IMR-90 (cell line): ENCODE measurements at regions not wholly inside any gene's neighbourhood (a gene's known extent, or its start where the extent isn't known, plus 50 kb on each side); places are given as distances from the start of the nearest gene placed in this dataset.

ENCODE experiments used
- ATAC-seq: fragments of 200-7000 bp; cut with Tn5 transposase; 2 replicates; pipeline ENCODE4 v1.9.1; 2020; ENCODE audit warnings: low read depth, mild to moderate bottlenecking, moderate library complexity
- BruUV-seq: library from RNA; stranded (reverse); fragments of 400-500 nt; replicated peaks from 2 replicates; lab custom pipeline; 2021; lab: Mats Ljungman, UMichigan
- CTCF ChIA-PET: fragments of 300-600 bp; formaldehyde crosslinking; extraction: SDS; loops from one replicate; lab custom pipeline; 2021; ENCODE audit warnings: antibody characterized with exemption; lab: Yijun Ruan, JAX
- POLR2A ChIA-PET: fragments of 300-600 bp; sonication (Branson Sonifier 250); formaldehyde crosslinking; loops from one replicate; lab custom pipeline; 2022; ENCODE audit warnings: antibody characterized with exemption; ENCODE audit not compliant: unreplicated experiment; lab: Charles Lee
- DNase-seq: peaks from one replicate; pipeline ENCODE4 v3.0.0; 2013
- H2AFZ ChIP-seq: replicated peaks from 2 replicates; pipeline ENCODE3; 2013; ENCODE audit warnings: low read length, mild to moderate bottlenecking; ENCODE audit not compliant: poor library complexity
- H2AK5ac ChIP-seq: 2 replicates; pipeline ENCODE4 v1.6.1; 2013; ENCODE audit warnings: low read depth, low read length, inconsistent platforms
- H2AK9ac ChIP-seq: replicated peaks from 2 replicates; pipeline ENCODE3; 2013; ENCODE audit warnings: mild to moderate bottlenecking, low read depth, low read length, moderate library complexity; ENCODE audit not compliant: poor library complexity
- H2BK120ac ChIP-seq: 2 replicates; pipeline ENCODE4 v1.6.1; 2013; ENCODE audit warnings: low read depth, low read length, inconsistent platforms
- H2BK15ac ChIP-seq: 3 replicates; pipeline ENCODE4 v1.6.1; 2013; ENCODE audit warnings: low read depth, low read length, inconsistent platforms
- H2BK20ac ChIP-seq: 2 replicates; pipeline ENCODE4 v1.6.1; 2013; ENCODE audit warnings: low read depth, mild to moderate bottlenecking, inconsistent platforms, low read length, moderate library complexity
- H2BK5ac ChIP-seq: 2 replicates; pipeline ENCODE4 v1.6.1; 2013; ENCODE audit warnings: mild to moderate bottlenecking, low read depth, low read length, inconsistent platforms; ENCODE audit not compliant: poor library complexity, severe bottlenecking
- H3K14ac ChIP-seq: replicated peaks from 2 replicates; pipeline ENCODE4 v1.6.1; 2013; ENCODE audit warnings: low read depth, low read length, inconsistent platforms
- H3K18ac ChIP-seq: 2 replicates; pipeline ENCODE4 v1.6.1; 2013; ENCODE audit warnings: low read depth, low read length, control low read depth
- H3K23ac ChIP-seq: 2 replicates; pipeline ENCODE4 v1.6.1; 2013; ENCODE audit warnings: low read depth, low read length, inconsistent platforms
- H3K27ac ChIP-seq: 2 replicates; pipeline ENCODE4 v1.5.1; 2013; ENCODE audit warnings: mild to moderate bottlenecking, control low read depth, low read length; ENCODE audit not compliant: insufficient read depth
- H3K27me3 ChIP-seq: 2 replicates; pipeline ENCODE4 v1.6.1; 2013; ENCODE audit warnings: low read length; ENCODE audit not compliant: control insufficient read depth, insufficient read depth
- H3K36me3 ChIP-seq: 2 replicates; pipeline ENCODE4 v1.6.1; 2013; ENCODE audit warnings: low read length, mixed read lengths; ENCODE audit not compliant: control insufficient read depth, insufficient read depth
- H3K4ac ChIP-seq: 2 replicates; pipeline ENCODE4 v1.6.1; 2013; ENCODE audit warnings: low read depth, low read length, inconsistent platforms
- H3K4me1 ChIP-seq: 2 replicates; pipeline ENCODE4 v1.6.1; 2013; ENCODE audit warnings: low read length, mixed read lengths; ENCODE audit not compliant: control insufficient read depth, insufficient read depth
- H3K4me2 ChIP-seq: 2 replicates; pipeline ENCODE4 v1.6.1; 2013; ENCODE audit warnings: low read depth, mild to moderate bottlenecking, control low read depth, low read length, moderate library complexity
- H3K4me3 ChIP-seq: 2 replicates; pipeline ENCODE4 v1.5.1; 2013; ENCODE audit warnings: low read depth, mild to moderate bottlenecking, control low read depth, low read length, moderate library complexity; ENCODE audit not compliant: insufficient read depth
- H3K56ac ChIP-seq: 2 replicates; pipeline ENCODE4 v1.6.1; 2013; ENCODE audit warnings: low read length, inconsistent platforms; ENCODE audit not compliant: insufficient read depth; ENCODE audit errors: extremely low read depth
- H3K79me1 ChIP-seq, 2 experiments: 2 replicates each; pipeline ENCODE4 v1.6.1; 2013; ENCODE audit warnings: low read length in 2 of 2, inconsistent platforms in 1 of 2, low read depth in 1 of 2
- H3K9ac ChIP-seq: 2 replicates; pipeline ENCODE4 v1.6.1; 2013; ENCODE audit warnings: low read depth, low read length, control low read depth
- H3K9me1 ChIP-seq: 2 replicates; pipeline ENCODE4 v1.6.1; 2013; ENCODE audit warnings: low read length, inconsistent platforms; ENCODE audit not compliant: insufficient read depth
- H3K9me3 ChIP-seq: 2 replicates; pipeline ENCODE4 v1.6.1; 2013; ENCODE audit warnings: low read length; ENCODE audit not compliant: control insufficient read depth, insufficient read depth
- H4K20me1 ChIP-seq: 2 replicates; pipeline ENCODE4 v1.6.1; 2013; ENCODE audit warnings: low read length, inconsistent platforms; ENCODE audit not compliant: insufficient read depth
- H4K5ac ChIP-seq: 2 replicates; pipeline ENCODE4 v1.6.1; 2013; ENCODE audit warnings: mild to moderate bottlenecking, low read depth, low read length, control low read depth
- H4K8ac ChIP-seq, 2 experiments: 2 replicates each; pipeline ENCODE4 v1.6.1; 2013; ENCODE audit warnings: low read depth in 2 of 2, low read length in 2 of 2, control low read depth in 1 of 2, inconsistent platforms in 1 of 2
- H4K91ac ChIP-seq: 2 replicates; pipeline ENCODE4 v1.6.1; 2013; ENCODE audit warnings: low read depth, low read length, inconsistent platforms; ENCODE audit not compliant: insufficient read depth
- BHLHE40 ChIP-seq: fragments of 150-350 bp; IDR thresholded peaks from 2 replicates; pipeline ENCODE4 v1.6.1; 2016; ENCODE audit warnings: mild to moderate bottlenecking, low read depth, low read length
- CEBPB ChIP-seq: IDR thresholded peaks from 2 replicates; pipeline ENCODE4 v1.6.1; 2012; ENCODE audit warnings: low read depth, low read length, improper control_type of control experiment
- CHD1 ChIP-seq: IDR thresholded peaks from 2 replicates; pipeline ENCODE4 v1.6.1; 2012; ENCODE audit warnings: low read depth, low read length, improper control_type of control experiment
- CTCF ChIP-seq: conservative IDR thresholded peaks from 2 replicates; pipeline ENCODE4 v1.5.1; 2012; ENCODE audit warnings: mild to moderate bottlenecking, low read depth, low read length, improper control_type of control experiment
- FOS ChIP-seq: fragments of 150-350 bp; IDR thresholded peaks from 2 replicates; pipeline ENCODE4 v1.6.1; 2016; ENCODE audit warnings: low read depth, low read length
- MAFK ChIP-seq: IDR thresholded peaks from 2 replicates; pipeline ENCODE4 v1.6.1; 2012; ENCODE audit warnings: low read depth, low read length, improper control_type of control experiment
- MAZ ChIP-seq: IDR thresholded peaks from 2 replicates; pipeline ENCODE4 v1.6.1; 2012; ENCODE audit warnings: low read depth, mild to moderate bottlenecking, low read length, improper control_type of control experiment, moderate library complexity, borderline replicate concordance
- MXI1 ChIP-seq: IDR thresholded peaks from 2 replicates; pipeline ENCODE4 v1.6.1; 2012; ENCODE audit warnings: low read depth, mild to moderate bottlenecking, low read length, moderate library complexity, borderline replicate concordance
- NFE2L2 ChIP-seq: fragments of 150-350 bp; IDR thresholded peaks from 2 replicates; pipeline ENCODE4 v1.6.1; 2016; ENCODE audit warnings: low read depth, mild to moderate bottlenecking, low read length
- POLR2A ChIP-seq: IDR thresholded peaks from 2 replicates; pipeline ENCODE4 v1.6.1; 2012; ENCODE audit warnings: mild to moderate bottlenecking, low read depth, low read length
- RAD21 ChIP-seq: IDR thresholded peaks from 2 replicates; pipeline ENCODE4 v1.6.1; 2012; ENCODE audit warnings: low read length, improper control_type of control experiment
- RCOR1 ChIP-seq: IDR thresholded peaks from 2 replicates; pipeline ENCODE4 v1.6.1; 2012; ENCODE audit warnings: mild to moderate bottlenecking, low read length, improper control_type of control experiment; ENCODE audit not compliant: insufficient replicate concordance
- RFX5 ChIP-seq: IDR thresholded peaks from 2 replicates; pipeline ENCODE4 v1.8.0; 2012; ENCODE audit warnings: low read depth, mild to moderate bottlenecking, low read length, moderate library complexity
- SMC3 ChIP-seq: fragments of 150-350 bp; IDR thresholded peaks from 2 replicates; pipeline ENCODE4 v1.6.1; 2016; ENCODE audit warnings: low read depth, mild to moderate bottlenecking, antibody characterized with exemption, low read length, moderate library complexity
- USF2 ChIP-seq: fragments of 150-350 bp; IDR thresholded peaks from 2 replicates; pipeline ENCODE4 v1.6.1; 2017; ENCODE audit warnings: mild to moderate bottlenecking, antibody characterized with exemption, low read length, low read depth
- WGBS, 2 experiments: methylation state at CpG; one replicate each; pipeline versions ENCODE4 v1.1.5 to v1.1.7; 2013; ENCODE audit warnings: missing lambda C conversion rate in 2 of 2; ENCODE audit not compliant: insufficient read length in 1 of 2; ENCODE audit errors: extremely low coverage in 2 of 2; 5-methylcytosine and 5-hydroxymethylcytosine counted together
- dilution Hi-C: fragments of 300-500 bp; cut with HindIII; formaldehyde crosslinking; loops from one replicate; pipeline ENCODE4 v1.14.3; 2018; ENCODE audit warnings: low sequenced_read_pairs; ENCODE audit not compliant: unreplicated experiment
- in situ Hi-C: fragments of 300-500 bp; cut with MboI; formaldehyde crosslinking; loops from 3 replicates; pipeline ENCODE4 v1.14.3; 2019; ENCODE audit warnings: low sequenced_read_pairs, inconsistent platforms, mixed read lengths
- intact Hi-C: fragments of 100-400 bp; cut with micrococcal nuclease; formaldehyde crosslinking; loops from 2 replicates; pipeline ENCODE4 v1.10.0; 2022
- TF ChIP-seq, protein P1 (sequence below): fragments of 150-350 bp; IDR thresholded peaks from 2 replicates; pipeline ENCODE4 v1.6.1; 2016; ENCODE audit warnings: low read depth, mild to moderate bottlenecking, low read length, moderate library complexity, borderline replicate concordance

DNA sequence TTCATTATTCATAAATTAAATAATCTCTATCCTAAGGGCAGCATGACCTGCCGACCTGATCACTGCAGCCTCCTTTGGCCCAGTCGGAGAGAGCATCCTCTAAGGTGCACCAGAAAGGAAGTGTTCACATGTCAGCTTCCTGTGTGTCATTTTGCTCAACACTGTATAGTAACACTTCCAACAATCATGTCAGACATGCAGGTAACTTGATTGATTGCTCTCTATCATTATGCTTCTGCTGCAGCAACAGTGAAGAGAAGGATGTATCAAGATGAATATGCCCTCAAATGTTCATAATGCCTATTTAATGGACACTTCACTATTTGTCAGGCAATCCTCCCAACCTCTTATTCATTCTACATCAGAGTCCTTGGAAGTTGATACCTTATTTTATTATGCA, 332.3 kb downstream of the CDH7 start:
- Histone ChIP-seq H3K79me1 (no peaks in the 10 kb centered on the region), H3K9me3 (peaks cover 3% of the 10 kb centered on the region; the same call in 1 of the 2 replicates), H3K23ac (no peak overlapping the region), H2BK15ac (no peak overlapping the region), H2AK5ac (no peak overlapping the region), H2AK9ac (no peak overlapping the region), H3K4me1 (no peaks in the 10 kb centered on the region), H3K4me3 (no peak overlapping the region), H3K27ac (no peak overlapping the region), H3K27me3 (no peaks in the 10 kb centered on the region), H4K91ac (no peak overlapping the region), H3K36me3 (no peaks in the 10 kb centered on the region), H4K20me1 (no peaks in the 10 kb centered on the region), H4K5ac (no peak overlapping the region), H3K14ac (no peak overlapping the region), H2BK20ac (no peak overlapping the region), H3K18ac (no peak overlapping the region), H2AFZ (no peak overlapping the region), H4K8ac (no peak overlapping the region), H3K4me2 (no peak overlapping the region), H2BK120ac (no peak overlapping the region), H3K4ac (no peak overlapping the region), H2BK5ac (no peak overlapping the region), H3K56ac (no peak overlapping the region), H3K9me1 (no peaks in the 10 kb centered on the region), H3K9ac (no peak overlapping the region)
- ChIA-PET POLR2A (no interaction called here), CTCF (no interaction called here)
- no CpG with 5 or more reads among the region's 2 CpGs for WGBS, 2 experiments
- intact Hi-C loops, result no loop called here
- no TSS peak for BruUV-seq
- no peak for TF ChIP-seq MAFK
- no peak for TF ChIP-seq CHD1
- TF ChIP-seq SMC3, result no peak
- TF ChIP-seq RCOR1, result no peak
- no peak for TF ChIP-seq MAZ
- TF ChIP-seq RAD21, result no peak
- TF ChIP-seq USF2, result no peak
- no peak for TF ChIP-seq BHLHE40
- TF ChIP-seq FOS, result no peak
- no peak for TF ChIP-seq CEBPB
- TF ChIP-seq NFE2L2, result no peak
- TF ChIP-seq, protein P1, sequence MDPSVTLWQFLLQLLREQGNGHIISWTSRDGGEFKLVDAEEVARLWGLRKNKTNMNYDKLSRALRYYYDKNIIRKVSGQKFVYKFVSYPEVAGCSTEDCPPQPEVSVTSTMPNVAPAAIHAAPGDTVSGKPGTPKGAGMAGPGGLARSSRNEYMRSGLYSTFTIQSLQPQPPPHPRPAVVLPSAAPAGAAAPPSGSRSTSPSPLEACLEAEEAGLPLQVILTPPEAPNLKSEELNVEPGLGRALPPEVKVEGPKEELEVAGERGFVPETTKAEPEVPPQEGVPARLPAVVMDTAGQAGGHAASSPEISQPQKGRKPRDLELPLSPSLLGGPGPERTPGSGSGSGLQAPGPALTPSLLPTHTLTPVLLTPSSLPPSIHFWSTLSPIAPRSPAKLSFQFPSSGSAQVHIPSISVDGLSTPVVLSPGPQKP, result no peak
- no peak for TF ChIP-seq RFX5
- TF ChIP-seq POLR2A, result no peak
- no peak for TF ChIP-seq MXI1
- no peak for TF ChIP-seq CTCF
- in situ Hi-C loops, result no loop called here
- no peak for ATAC-seq
- DNase-seq, result no peak
- dilution Hi-C loops, result no loop called here
